GM12878 (cell line): ENCODE measurements at regions not wholly inside any gene's neighbourhood (a gene's known extent, or its start where the extent isn't known, plus 50 kb on each side); places are given as distances from the start of the nearest gene placed in this dataset.

Source experiments
- CHD4 ChIP-seq: fragments of 200-600 bp; sonication (generic); IDR thresholded peaks from 2 replicates; pipeline ENCODE4 v1.6.1; 2016; ENCODE audit warnings: mild to moderate bottlenecking
- PAX8 ChIP-seq: fragments of 450-650 bp; IDR thresholded peaks from 2 replicates; pipeline ENCODE4 v1.6.1; 2017; ENCODE audit warnings: mild to moderate bottlenecking, moderate library complexity
- TF ChIP-seq, protein P1 (sequence below): IDR thresholded peaks from 2 replicates; pipeline ENCODE4 v1.6.1; 2012; ENCODE audit warnings: low read depth, low read length, improper control_type of control experiment
- TF ChIP-seq, protein P2 (sequence below): fragments of 450-650 bp; IDR thresholded peaks from 2 replicates; pipeline ENCODE4 v1.6.1; 2018; ENCODE audit warnings: mild to moderate bottlenecking, low read depth, moderate library complexity; ENCODE audit not compliant: partially characterized antibody
- TF ChIP-seq, protein P3 (sequence below): fragments of 450-650 bp; IDR thresholded peaks from 2 replicates; pipeline ENCODE4 v1.6.1; 2017; ENCODE audit warnings: mild to moderate bottlenecking, low read depth, inconsistent platforms; ENCODE audit not compliant: poor library complexity, severe bottlenecking
- TF ChIP-seq, protein P4 (sequence below): fragments of 150-350 bp; IDR thresholded peaks from 2 replicates; pipeline ENCODE4 v1.6.1; 2014; ENCODE audit warnings: mild to moderate bottlenecking, low read depth, low read length

DNA sequence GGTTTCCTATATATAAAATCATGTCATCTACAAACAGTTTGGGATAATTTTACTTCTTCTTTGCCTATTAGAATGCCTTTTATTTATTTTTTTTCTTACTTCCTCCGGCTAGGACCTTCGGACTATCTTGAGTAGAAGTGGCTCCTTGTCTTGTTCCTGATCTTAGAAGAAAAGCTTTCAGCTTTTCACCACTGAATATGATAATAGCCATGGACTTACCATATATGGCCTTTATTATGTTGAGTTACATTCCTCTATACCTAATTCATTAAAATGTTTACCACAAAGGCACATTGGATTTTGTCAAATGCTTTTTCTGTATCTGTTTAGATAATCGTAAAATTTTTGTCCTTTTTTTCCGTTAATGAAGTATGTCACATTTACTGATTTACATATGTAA is 395.7 kb downstream of the NXPH1 start (continued):
- TF ChIP-seq, protein P1, sequence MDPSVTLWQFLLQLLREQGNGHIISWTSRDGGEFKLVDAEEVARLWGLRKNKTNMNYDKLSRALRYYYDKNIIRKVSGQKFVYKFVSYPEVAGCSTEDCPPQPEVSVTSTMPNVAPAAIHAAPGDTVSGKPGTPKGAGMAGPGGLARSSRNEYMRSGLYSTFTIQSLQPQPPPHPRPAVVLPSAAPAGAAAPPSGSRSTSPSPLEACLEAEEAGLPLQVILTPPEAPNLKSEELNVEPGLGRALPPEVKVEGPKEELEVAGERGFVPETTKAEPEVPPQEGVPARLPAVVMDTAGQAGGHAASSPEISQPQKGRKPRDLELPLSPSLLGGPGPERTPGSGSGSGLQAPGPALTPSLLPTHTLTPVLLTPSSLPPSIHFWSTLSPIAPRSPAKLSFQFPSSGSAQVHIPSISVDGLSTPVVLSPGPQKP, result no peak
- TF ChIP-seq CHD4, result no peak
- TF ChIP-seq PAX8, result no peak
- TF ChIP-seq, protein P2, sequence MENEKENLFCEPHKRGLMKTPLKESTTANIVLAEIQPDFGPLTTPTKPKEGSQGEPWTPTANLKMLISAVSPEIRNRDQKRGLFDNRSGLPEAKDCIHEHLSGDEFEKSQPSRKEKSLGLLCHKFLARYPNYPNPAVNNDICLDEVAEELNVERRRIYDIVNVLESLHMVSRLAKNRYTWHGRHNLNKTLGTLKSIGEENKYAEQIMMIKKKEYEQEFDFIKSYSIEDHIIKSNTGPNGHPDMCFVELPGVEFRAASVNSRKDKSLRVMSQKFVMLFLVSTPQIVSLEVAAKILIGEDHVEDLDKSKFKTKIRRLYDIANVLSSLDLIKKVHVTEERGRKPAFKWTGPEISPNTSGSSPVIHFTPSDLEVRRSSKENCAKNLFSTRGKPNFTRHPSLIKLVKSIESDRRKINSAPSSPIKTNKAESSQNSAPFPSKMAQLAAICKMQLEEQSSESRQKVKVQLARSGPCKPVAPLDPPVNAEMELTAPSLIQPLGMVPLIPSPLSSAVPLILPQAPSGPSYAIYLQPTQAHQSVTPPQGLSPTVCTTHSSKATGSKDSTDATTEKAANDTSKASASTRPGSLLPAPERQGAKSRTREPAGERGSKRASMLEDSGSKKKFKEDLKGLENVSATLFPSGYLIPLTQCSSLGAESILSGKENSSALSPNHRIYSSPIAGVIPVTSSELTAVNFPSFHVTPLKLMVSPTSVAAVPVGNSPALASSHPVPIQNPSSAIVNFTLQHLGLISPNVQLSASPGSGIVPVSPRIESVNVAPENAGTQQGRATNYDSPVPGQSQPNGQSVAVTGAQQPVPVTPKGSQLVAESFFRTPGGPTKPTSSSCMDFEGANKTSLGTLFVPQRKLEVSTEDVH, result no peak
- TF ChIP-seq, protein P3, sequence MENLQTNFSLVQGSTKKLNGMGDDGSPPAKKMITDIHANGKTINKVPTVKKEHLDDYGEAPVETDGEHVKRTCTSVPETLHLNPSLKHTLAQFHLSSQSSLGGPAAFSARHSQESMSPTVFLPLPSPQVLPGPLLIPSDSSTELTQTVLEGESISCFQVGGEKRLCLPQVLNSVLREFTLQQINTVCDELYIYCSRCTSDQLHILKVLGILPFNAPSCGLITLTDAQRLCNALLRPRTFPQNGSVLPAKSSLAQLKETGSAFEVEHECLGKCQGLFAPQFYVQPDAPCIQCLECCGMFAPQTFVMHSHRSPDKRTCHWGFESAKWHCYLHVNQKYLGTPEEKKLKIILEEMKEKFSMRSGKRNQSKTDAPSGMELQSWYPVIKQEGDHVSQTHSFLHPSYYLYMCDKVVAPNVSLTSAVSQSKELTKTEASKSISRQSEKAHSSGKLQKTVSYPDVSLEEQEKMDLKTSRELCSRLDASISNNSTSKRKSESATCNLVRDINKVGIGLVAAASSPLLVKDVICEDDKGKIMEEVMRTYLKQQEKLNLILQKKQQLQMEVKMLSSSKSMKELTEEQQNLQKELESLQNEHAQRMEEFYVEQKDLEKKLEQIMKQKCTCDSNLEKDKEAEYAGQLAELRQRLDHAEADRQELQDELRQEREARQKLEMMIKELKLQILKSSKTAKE, result no peak
- TF ChIP-seq, protein P4, sequence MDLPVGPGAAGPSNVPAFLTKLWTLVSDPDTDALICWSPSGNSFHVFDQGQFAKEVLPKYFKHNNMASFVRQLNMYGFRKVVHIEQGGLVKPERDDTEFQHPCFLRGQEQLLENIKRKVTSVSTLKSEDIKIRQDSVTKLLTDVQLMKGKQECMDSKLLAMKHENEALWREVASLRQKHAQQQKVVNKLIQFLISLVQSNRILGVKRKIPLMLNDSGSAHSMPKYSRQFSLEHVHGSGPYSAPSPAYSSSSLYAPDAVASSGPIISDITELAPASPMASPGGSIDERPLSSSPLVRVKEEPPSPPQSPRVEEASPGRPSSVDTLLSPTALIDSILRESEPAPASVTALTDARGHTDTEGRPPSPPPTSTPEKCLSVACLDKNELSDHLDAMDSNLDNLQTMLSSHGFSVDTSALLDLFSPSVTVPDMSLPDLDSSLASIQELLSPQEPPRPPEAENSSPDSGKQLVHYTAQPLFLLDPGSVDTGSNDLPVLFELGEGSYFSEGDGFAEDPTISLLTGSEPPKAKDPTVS, result no peak
